ENCODE measurements at regions not wholly inside any gene's neighbourhood (a gene's known extent, or its start where the extent isn't known, plus 50 kb on each side); places are given as distances from the start of the nearest gene placed in this dataset.

DNA sequence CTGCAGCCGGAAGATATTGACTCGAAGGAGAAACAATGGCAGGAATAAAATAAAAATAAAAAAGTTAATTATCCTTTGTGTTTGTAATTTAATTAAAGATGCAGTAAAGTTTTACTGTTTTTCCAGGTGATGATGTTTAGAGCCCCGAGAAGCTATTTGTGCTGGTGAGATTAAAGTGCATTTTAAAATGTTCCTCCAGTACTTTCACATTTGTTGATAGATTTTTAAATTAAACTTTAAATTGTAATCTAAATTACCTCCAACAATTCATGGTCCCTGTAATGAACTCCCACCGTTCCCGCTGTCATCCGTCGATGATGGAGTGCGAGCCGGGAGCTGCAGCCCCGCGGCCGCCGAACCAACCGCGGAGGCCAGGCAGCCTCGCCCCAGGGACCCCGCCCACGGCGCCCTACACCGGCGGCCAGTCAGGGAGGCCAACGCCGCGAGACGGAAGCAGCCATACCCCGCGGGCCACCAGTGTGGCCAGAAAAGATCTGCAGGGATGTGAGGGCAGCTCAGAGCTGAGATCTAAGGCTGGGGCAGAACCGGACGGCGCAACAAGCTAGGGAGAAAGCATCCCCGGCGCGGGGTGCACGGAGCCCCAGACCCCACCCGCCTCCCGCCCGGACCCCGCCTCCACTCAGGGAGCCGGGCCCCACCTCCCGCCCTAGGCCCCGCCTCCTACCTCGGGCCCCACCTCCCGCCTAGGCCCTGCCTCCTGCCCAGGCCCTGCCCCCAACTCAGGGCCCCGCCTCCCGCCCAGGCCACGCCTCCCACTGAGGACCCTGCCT, 104.0 kb downstream of the FAM53A start (continued):
- TF ChIP-seq, protein P1, sequence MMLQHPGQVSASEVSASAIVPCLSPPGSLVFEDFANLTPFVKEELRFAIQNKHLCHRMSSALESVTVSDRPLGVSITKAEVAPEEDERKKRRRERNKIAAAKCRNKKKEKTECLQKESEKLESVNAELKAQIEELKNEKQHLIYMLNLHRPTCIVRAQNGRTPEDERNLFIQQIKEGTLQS (IDR thresholded peaks at IDR 0.05) = no peak
- TF ChIP-seq, protein P1 (CRISPR knock-in tag; conservative IDR thresholded peaks at IDR 0.05) = no peak
- TF ChIP-seq, protein P2, sequence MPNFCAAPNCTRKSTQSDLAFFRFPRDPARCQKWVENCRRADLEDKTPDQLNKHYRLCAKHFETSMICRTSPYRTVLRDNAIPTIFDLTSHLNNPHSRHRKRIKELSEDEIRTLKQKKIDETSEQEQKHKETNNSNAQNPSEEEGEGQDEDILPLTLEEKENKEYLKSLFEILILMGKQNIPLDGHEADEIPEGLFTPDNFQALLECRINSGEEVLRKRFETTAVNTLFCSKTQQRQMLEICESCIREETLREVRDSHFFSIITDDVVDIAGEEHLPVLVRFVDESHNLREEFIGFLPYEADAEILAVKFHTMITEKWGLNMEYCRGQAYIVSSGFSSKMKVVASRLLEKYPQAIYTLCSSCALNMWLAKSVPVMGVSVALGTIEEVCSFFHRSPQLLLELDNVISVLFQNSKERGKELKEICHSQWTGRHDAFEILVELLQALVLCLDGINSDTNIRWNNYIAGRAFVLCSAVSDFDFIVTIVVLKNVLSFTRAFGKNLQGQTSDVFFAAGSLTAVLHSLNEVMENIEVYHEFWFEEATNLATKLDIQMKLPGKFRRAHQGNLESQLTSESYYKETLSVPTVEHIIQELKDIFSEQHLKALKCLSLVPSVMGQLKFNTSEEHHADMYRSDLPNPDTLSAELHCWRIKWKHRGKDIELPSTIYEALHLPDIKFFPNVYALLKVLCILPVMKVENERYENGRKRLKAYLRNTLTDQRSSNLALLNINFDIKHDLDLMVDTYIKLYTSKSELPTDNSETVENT (CRISPR knock-in tag; IDR thresholded peaks at IDR 0.05) = peak; percentile 57; the same call in 1 of the 2 replicates
- no peak for TF ChIP-seq PCBP2 (IDR thresholded peaks at IDR 0.05; ENCODE audit: low read depth, low read length, poor library complexity, severe bottlenecking)
- no peak for TF ChIP-seq XRCC5 (IDR thresholded peaks at IDR 0.05; ENCODE audit: low read depth, low read length)
- peak; percentile 31 for TF ChIP-seq MBD2 (IDR thresholded peaks at IDR 0.05; ENCODE audit: borderline replicate concordance, low read depth)
- TF ChIP-seq RB1 (IDR thresholded peaks at IDR 0.05; ENCODE audit: low read depth) = peak; percentile 64; the same call in 1 of the 2 replicates
- peak; percentile 51 to 88; a peak in 3 of 4 replicates for TF ChIP-seq MAZ (CRISPR knock-in tag; conservative IDR thresholded peaks at IDR 0.05 in 1 of 2, IDR thresholded peaks at IDR 0.05 in 1 of 2)
- TF ChIP-seq HDAC1 (IDR thresholded peaks at IDR 0.05) = peak in 1 of 2 experiments; percentile 77; a peak in 2 of 4 replicates
- TF ChIP-seq FOXP1 (CRISPR knock-in tag; IDR thresholded peaks at IDR 0.05) = no peak
- no peak for TF ChIP-seq FOSL1 (tag; conservative IDR thresholded peaks at IDR 0.05)
- no peak for TF ChIP-seq ZNF644 (tag; IDR thresholded peaks at IDR 0.05; ENCODE audit: low read depth)
- peak; percentile 74 for TF ChIP-seq EGR1 (conservative IDR thresholded peaks at IDR 0.05)
- no peak for TF ChIP-seq SLC30A9 (CRISPR knock-in tag; IDR thresholded peaks at IDR 0.05)
- TF ChIP-seq, protein P3, sequence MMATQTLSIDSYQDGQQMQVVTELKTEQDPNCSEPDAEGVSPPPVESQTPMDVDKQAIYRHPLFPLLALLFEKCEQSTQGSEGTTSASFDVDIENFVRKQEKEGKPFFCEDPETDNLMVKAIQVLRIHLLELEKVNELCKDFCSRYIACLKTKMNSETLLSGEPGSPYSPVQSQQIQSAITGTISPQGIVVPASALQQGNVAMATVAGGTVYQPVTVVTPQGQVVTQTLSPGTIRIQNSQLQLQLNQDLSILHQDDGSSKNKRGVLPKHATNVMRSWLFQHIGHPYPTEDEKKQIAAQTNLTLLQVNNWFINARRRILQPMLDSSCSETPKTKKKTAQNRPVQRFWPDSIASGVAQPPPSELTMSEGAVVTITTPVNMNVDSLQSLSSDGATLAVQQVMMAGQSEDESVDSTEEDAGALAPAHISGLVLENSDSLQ (IDR thresholded peaks at IDR 0.05) = peak; percentile 76
- TF ChIP-seq SUPT5H (IDR thresholded peaks at IDR 0.05) = peak; percentile 45; the same call in 1 of the 2 replicates
- no peak for TF ChIP-seq NFRKB (IDR thresholded peaks at IDR 0.05; ENCODE audit: low read depth)
- no peak for TF ChIP-seq ZNF224 (CRISPR knock-in tag; IDR thresholded peaks at IDR 0.05)
- peak; percentile 8; the same call in 1 of the 2 replicates for TF ChIP-seq CXXC5 (CRISPR knock-in tag; IDR thresholded peaks at IDR 0.05)
- peak; percentile 83 for TF ChIP-seq POLR2G (IDR thresholded peaks at IDR 0.05; ENCODE audit: low read depth, low read length)
- TF ChIP-seq ZNF830 (CRISPR knock-in tag; IDR thresholded peaks at IDR 0.05) = no peak
- no peak for TF ChIP-seq CBFB (CRISPR knock-in tag; IDR thresholded peaks at IDR 0.05)
- no peak for TF ChIP-seq SMC3 (conservative IDR thresholded peaks at IDR 0.05; ENCODE audit: insufficient read depth, low read depth, low read length)
- TF ChIP-seq, protein P4, sequence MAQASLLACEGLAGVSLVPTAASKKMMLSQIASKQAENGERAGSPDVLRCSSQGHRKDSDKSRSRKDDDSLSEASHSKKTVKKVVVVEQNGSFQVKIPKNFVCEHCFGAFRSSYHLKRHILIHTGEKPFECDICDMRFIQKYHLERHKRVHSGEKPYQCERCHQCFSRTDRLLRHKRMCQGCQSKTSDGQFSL (CRISPR knock-in tag; IDR thresholded peaks at IDR 0.05) = no peak
- TF ChIP-seq, protein P4 (tag; IDR thresholded peaks at IDR 0.05) = no peak

Measured in K562 (cell line).